ENCODE measurements at regions not wholly inside any gene's neighbourhood (a gene's known extent, or its start where the extent isn't known, plus 50 kb on each side); places are given as distances from the start of the nearest gene placed in this dataset.

DNA sequence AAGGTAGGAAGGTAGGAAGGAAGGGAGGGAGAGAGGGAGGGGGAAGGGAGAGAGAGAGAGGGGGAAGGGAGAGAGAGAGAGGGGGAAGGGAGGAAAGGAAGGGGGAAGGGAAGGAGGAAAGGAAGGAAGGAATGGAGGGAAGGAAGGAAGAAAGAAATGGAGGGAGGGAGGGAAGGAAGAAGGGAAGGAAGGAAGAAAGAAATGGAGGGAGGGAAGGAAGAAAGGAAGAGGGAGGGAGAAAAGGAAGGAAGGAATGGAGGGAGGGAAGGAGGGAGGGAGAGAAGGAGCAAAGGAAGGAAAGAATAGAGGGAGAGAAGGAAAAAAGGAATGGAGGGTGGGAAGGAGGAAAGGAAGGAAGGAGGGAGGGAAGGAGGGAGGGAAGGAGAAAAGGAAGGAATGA, 176.4 kb upstream of the PTER start:
- TF ChIP-seq REST (IDR thresholded peaks at IDR 0.05; ENCODE audit: borderline replicate concordance): no peak
- no peak for TF ChIP-seq CTCF (IDR thresholded peaks at IDR 0.05; ENCODE audit: poor library complexity, severe bottlenecking)
- no peak for TF ChIP-seq TAF1 (IDR thresholded peaks at IDR 0.05; ENCODE audit: low read depth)
- no peak for TF ChIP-seq POLR2AphosphoS5 (IDR thresholded peaks at IDR 0.05)
- TF ChIP-seq MXI1 (conservative IDR thresholded peaks at IDR 0.05; ENCODE audit: poor library complexity, severe bottlenecking): no peak
- no peak for TF ChIP-seq EZH2 (IDR thresholded peaks at IDR 0.05; ENCODE audit: borderline replicate concordance, insufficient read depth, low read length, poor library complexity, severe bottlenecking)
- TF ChIP-seq RAD21 (conservative IDR thresholded peaks at IDR 0.05): no peak
- no peak for TF ChIP-seq EP300 (conservative IDR thresholded peaks at IDR 0.05; ENCODE audit: poor library complexity, severe bottlenecking)
- no peak for TF ChIP-seq SMC3 (conservative IDR thresholded peaks at IDR 0.05; ENCODE audit: poor library complexity)
